HG03025 (cell line): ENCODE measurements at regions not wholly inside any gene's neighbourhood (a gene's known extent, or its start where the extent isn't known, plus 50 kb on each side); places are given as distances from the start of the nearest gene placed in this dataset.
"Not testable (repeated sequence)": the region's sequence is repeated elsewhere in the genome, so short reads cannot be mapped to it uniquely, and the experiment has no call there.

Experiments used
- ATAC-seq: cut with Tn5 transposase; IDR thresholded peaks from one replicate; pipeline ENCODE4 v1.9.1; 2021; ENCODE audit warnings: mild to moderate bottlenecking, moderate library complexity; ENCODE audit not compliant: unreplicated experiment, low FRiP score

GRCh38 chr12:11534064-11534463 is 115.4 kb upstream of the ETV6 start:
- ATAC-seq: no peak

- no peak for ATAC-seq
Observed at GRCh38 chr12:11535127-11535526, 114.3 kb upstream of the ETV6 start.

- ATAC-seq: no peak
Observed at GRCh38 chr12:11539156-11539555, 110.3 kb upstream of the ETV6 start.

- no peak for ATAC-seq
Observed at GRCh38 chr12:11540156-11540555, 109.3 kb upstream of the ETV6 start.

- no peak for ATAC-seq
Observed at GRCh38 chr12:11540615-11541310, 108.7 kb upstream of the ETV6 start.

- no peak for ATAC-seq
Observed at GRCh38 chr12:11542599-11542998, 106.9 kb upstream of the ETV6 start.

- no peak for ATAC-seq
Observed at GRCh38 chr12:11543457-11544158, 105.9 kb upstream of the ETV6 start.

GRCh38 chr12:11545484-11546330 is 103.8 kb upstream of the ETV6 start:
- peak; percentile 82 for ATAC-seq

GRCh38 chr12:11546582-11547270 is 102.7 kb upstream of the ETV6 start:
- ATAC-seq: not testable (repeated sequence)

GRCh38 chr12:11547271-11547646 is 102.2 kb upstream of the ETV6 start:
- not testable (repeated sequence) for ATAC-seq

GRCh38 chr12:11549119-11549518 is 100.4 kb upstream of the ETV6 start:
- ATAC-seq: no peak

GRCh38 chr12:11553871-11554533 is 95.5 kb upstream of the ETV6 start:
- ATAC-seq: no peak

- no peak for ATAC-seq
Observed at GRCh38 chr12:11555195-11555594, 94.3 kb upstream of the ETV6 start.

GRCh38 chr12:11555743-11556625 is 93.5 kb upstream of the ETV6 start:
- no peak for ATAC-seq

- no peak for ATAC-seq
Observed at GRCh38 chr12:11556682-11557081, 92.8 kb upstream of the ETV6 start.

GRCh38 chr12:11559626-11560340 is 89.7 kb upstream of the ETV6 start:
- ATAC-seq: no peak

GRCh38 chr12:11561411-11561810 is 88.1 kb upstream of the ETV6 start:
- no peak for ATAC-seq
